ENCODE measurements at regions not wholly inside any gene's neighbourhood (a gene's known extent, or its start where the extent isn't known, plus 50 kb on each side); places are given as distances from the start of the nearest gene placed in this dataset.

- Histone ChIP-seq H3K36me3 (ENCODE audit: control insufficient read depth, low read length) (no peaks in the 10 kb centered on the region), H3K27ac (ENCODE audit: low read depth, low read length) (no peak overlapping the region)
These were observed 141.6 kb upstream of the PARP11 start for GRCh38 chr12:4014858-4015224.

GRCh38 chr12:4014444-4014843 lies 141.2 kb upstream of the PARP11 start:
- Histone ChIP-seq H3K4me3 (ENCODE audit: low read length) (no peak overlapping the region), H3K9me3 (ENCODE audit: control insufficient read depth, insufficient read depth, low read length) (no peaks in the 10 kb centered on the region), H3K9me2 (replicated peaks; ENCODE audit: control insufficient read depth, low read length) (no peaks in the 10 kb centered on the region), H3K79me2 (ENCODE audit: control insufficient read depth, low read length) (no peaks in the 10 kb centered on the region), H3K27me3 (ENCODE audit: control insufficient read depth, low read length) (peaks cover 7% of the 10 kb centered on the region), H3K4me1 (ENCODE audit: control insufficient read depth, low read length) (no peaks in the 10 kb centered on the region), H3K36me3 (ENCODE audit: control insufficient read depth, low read length) (no peaks in the 10 kb centered on the region), H4K20me1 (ENCODE audit: control insufficient read depth, insufficient read depth, low read depth, low read length) (no peaks in the 10 kb centered on the region), H3F3A (ENCODE audit: control insufficient read depth, insufficient read depth) (no peaks in the 10 kb centered on the region), H3K27ac (ENCODE audit: low read depth, low read length) (no peak overlapping the region), H3K4me2 (ENCODE audit: low read length) (no peak overlapping the region)
- TF ChIP-seq EZH2phosphoT487 (IDR thresholded peaks at IDR 0.05; ENCODE audit: borderline replicate concordance, low read length) (no peak), CTCF (IDR thresholded peaks at IDR 0.05; ENCODE audit: low read depth, low read length, poor library complexity, severe bottlenecking) (no peak)

More at GRCh38 chr12:4014858-4015224, 141.6 kb upstream of the PARP11 start:
- Histone ChIP-seq H3K9me3 (ENCODE audit: control insufficient read depth, insufficient read depth, low read length) (no peaks in the 10 kb centered on the region), H3F3A (ENCODE audit: control insufficient read depth, insufficient read depth) (no peaks in the 10 kb centered on the region), H3K4me1 (ENCODE audit: control insufficient read depth, low read length) (no peaks in the 10 kb centered on the region), H4K20me1 (ENCODE audit: control insufficient read depth, insufficient read depth, low read depth, low read length) (no peaks in the 10 kb centered on the region), H3K9me2 (replicated peaks; ENCODE audit: control insufficient read depth, low read length) (no peaks in the 10 kb centered on the region), H3K4me2 (ENCODE audit: low read length) (no peak overlapping the region), H3K4me3 (ENCODE audit: low read length) (no peak overlapping the region), H3K27me3 (ENCODE audit: control insufficient read depth, low read length) (peaks cover 7% of the 10 kb centered on the region), H3K79me2 (ENCODE audit: control insufficient read depth, low read length) (no peaks in the 10 kb centered on the region)
- TF ChIP-seq CTCF (IDR thresholded peaks at IDR 0.05; ENCODE audit: low read depth, low read length, poor library complexity, severe bottlenecking): no peak
- no peak for TF ChIP-seq EZH2phosphoT487 (IDR thresholded peaks at IDR 0.05; ENCODE audit: borderline replicate concordance, low read length)

GRCh38 chr12:4012977-4013968 lies 140.1 kb upstream of the PARP11 start:
- Histone ChIP-seq H4K20me1 (ENCODE audit: control insufficient read depth, insufficient read depth, low read depth, low read length) (no peaks in the 10 kb centered on the region), H3K27ac (ENCODE audit: low read depth, low read length) (no peak overlapping the region), H3K79me2 (ENCODE audit: control insufficient read depth, low read length) (no peaks in the 10 kb centered on the region), H3K36me3 (ENCODE audit: control insufficient read depth, low read length) (no peaks in the 10 kb centered on the region), H3K4me2 (ENCODE audit: low read length) (no peak overlapping the region), H3K9me3 (ENCODE audit: control insufficient read depth, insufficient read depth, low read length) (no peaks in the 10 kb centered on the region), H3K9me2 (replicated peaks; ENCODE audit: control insufficient read depth, low read length) (no peaks in the 10 kb centered on the region), H3K27me3 (ENCODE audit: control insufficient read depth, low read length) (peaks cover 10% of the 10 kb centered on the region), H3F3A (ENCODE audit: control insufficient read depth, insufficient read depth) (no peaks in the 10 kb centered on the region), H3K4me3 (ENCODE audit: low read length) (no peak overlapping the region), H3K4me1 (ENCODE audit: control insufficient read depth, low read length) (no peaks in the 10 kb centered on the region)
- TF ChIP-seq EZH2phosphoT487 (IDR thresholded peaks at IDR 0.05; ENCODE audit: borderline replicate concordance, low read length): no peak
- no peak for TF ChIP-seq CTCF (IDR thresholded peaks at IDR 0.05; ENCODE audit: low read depth, low read length, poor library complexity, severe bottlenecking)

Data from DOHH2 (cell line).